GM19438 (cell line): ENCODE measurements at regions not wholly inside any gene's neighbourhood (a gene's known extent, or its start where the extent isn't known, plus 50 kb on each side); places are given as distances from the start of the nearest gene placed in this dataset.
A peak's percentile ranks its signal among the peaks of the same experiment; 100 is the strongest.
"Not testable (repeated sequence)": the region's sequence is repeated elsewhere in the genome, so short reads cannot be mapped to it uniquely, and the experiment has no call there.

Source experiments
- ATAC-seq: cut with Tn5 transposase; IDR thresholded peaks from one replicate; pipeline ENCODE4 v1.9.1; 2021; ENCODE audit warnings: low read depth; ENCODE audit not compliant: unreplicated experiment

DNA sequence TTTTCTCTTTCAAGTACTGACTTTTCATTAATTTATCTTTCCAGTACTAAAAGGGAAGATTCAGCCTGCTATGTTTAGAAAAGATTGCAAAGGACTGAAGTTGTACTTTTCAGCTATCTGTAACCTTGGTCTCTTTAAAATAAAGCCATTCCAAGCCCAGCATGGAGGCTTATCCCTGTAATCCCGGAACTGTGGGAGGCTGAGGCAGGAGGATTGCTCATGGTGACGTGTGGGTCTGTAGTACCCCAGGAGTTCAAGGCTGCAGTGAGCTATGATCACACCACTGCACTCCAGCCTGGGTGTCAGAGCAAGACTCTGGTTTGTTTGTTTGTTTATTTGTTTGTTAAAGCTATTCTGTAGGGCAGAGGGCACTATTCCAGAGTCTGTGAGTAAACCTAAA is 50.6 kb upstream of the TMEM170B start:
- no peak for ATAC-seq

DNA sequence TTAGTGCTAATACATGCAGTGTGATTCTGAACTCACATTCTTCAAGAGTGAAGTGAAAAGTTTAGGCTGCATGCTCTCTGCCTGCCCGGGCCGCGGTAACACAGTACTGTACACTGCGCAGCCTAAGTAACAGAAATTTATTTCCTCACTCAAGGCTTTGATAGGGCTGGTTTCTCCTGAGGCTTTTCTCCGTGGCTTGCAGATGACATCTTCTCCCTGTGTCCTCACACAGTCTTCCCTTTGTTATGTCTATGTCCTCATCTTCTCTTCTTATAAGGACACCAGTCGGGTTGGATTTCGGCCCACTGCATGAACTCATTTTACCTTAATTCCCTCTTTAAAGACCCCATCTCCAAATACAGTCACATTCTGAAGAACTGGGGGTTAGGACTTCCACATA is 51.1 kb upstream of the TMEM170B start:
- ATAC-seq = no peak

DNA sequence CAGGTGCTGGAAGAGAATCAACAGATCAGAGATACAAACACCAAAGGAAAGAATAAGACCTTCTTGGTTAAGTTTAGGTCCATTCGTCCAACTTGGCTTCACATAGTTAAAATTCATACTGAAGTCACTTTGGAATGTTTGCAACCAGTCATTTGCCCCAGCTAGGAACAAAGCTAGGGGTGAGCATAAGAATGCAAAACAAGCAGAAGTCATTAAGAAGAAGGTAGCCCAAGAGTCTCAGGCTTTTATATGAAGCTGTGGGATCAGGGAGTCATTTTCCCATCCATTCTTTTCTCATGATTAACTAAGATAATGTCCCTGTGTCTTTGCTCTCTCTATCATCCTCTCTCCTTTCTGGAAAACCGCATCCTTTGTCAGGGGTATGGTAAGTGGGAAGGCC is 51.5 kb upstream of the TMEM170B start:
- ATAC-seq = no peak

DNA sequence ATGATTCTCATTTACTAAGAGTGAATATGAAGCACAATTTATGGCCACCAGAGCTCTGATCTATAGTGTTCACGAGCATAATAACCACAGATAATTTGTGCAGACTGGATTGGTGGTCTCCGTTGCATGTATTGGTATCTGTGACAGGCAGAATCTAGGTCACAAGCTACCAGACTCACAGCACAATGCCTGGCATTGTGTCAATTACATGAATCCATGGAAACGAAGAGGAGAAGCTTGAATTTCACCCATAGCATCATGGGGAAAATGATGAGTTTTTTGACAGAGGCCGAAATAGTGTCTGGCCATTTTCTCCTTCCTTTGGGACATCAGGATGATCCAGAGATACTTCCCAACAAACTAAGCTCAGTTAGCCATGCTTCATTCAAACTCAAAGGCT is 52.3 kb upstream of the TMEM170B start:
- ATAC-seq = no peak

DNA sequence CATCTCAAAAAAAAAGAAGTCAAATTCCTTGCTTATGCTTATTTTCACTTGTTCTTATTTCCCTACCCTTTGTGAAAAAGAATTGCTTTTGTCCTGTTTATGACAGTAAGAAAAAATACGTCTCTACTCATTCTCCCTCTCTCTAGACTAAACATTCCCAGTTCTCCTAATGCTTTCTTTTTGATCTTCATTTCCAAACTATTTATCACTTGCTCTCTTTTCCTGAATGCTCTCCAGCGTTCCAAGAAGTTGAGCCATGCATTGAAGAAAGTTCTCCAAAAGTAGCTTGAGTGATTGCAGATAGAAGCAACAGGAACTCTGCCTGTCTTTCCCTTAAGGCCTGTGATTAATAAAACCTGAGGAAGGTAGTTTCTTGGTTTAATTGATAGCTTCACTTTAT is 53.1 kb upstream of the TMEM170B start:
- ATAC-seq = no peak

DNA sequence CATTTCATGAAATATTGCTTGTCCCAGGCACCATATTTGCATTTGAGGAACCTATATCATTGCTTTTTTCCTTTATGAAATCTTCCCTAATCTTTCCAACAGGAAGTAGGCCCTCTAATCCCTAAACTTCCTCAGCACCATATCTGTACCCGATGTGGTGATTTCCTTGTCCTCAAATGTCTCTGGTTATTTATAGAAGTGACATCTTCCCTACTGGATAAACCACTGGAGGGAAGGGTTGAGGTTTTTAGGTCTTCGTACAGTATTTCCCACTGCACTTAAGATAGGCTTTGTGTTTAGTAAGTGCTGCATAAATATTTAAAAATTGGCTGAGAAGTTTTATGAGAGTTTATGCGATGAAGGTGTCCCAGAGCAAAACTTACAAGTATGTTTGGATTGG is 54.9 kb upstream of the TMEM170B start:
- no peak for ATAC-seq

DNA sequence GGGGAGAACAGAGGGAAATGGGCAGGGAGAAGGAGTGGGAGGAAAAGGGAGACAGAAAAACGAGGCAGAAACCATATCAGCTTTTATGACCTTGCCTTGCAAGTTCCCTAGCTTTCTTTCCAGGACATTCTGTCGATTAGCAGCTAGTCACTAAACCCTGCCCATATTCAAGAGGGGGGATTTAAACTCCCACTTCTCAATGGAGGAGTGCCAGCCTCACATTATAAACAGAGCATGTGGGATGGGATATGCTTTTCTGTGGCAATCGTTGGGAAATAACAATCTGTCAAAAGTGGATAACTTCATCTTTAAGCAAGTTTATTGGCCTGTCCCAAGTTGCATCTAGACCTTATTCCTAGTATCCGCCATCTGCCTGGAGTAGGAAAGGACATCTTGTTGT is 57.0 kb upstream of the TMEM170B start:
- ATAC-seq = no peak

DNA sequence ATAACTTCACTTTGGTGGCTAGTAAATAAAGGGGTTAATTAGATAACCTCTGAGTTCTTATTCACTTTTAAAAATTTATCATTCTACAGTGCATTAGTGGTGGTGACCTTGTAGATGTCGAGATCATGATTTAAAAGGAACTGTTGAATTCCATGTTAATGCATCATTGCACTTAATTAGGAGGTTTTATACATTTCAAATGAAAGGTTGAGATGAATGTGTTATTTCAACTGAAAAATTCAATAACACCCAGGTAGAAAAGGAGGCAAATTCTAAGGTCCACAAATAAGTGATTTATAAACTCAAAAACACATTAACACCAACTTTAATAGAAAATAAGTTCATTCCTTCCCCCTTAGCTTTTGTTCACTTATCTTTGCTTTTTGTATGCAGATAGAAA is 58.3 kb upstream of the TMEM170B start:
- no peak for ATAC-seq

DNA sequence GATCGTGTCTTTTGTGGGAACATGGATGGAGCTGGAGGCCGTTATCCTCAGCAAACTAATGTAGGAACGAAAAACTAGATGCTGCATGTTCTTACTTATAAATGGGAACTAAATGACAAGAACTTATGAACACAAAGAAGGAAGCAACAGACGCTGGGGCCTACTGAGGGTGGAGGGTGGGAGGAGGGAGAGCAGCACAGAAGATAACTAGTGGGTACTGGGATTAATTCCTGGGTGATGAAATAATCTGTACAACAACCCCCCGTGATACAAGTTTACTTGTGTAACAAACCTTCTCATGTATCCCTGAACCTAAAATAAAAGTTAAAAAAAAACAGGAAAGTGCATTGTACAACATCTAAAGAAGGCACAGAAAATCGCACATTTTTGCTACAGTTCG is 59.0 kb upstream of the TMEM170B start:
- no peak for ATAC-seq

DNA sequence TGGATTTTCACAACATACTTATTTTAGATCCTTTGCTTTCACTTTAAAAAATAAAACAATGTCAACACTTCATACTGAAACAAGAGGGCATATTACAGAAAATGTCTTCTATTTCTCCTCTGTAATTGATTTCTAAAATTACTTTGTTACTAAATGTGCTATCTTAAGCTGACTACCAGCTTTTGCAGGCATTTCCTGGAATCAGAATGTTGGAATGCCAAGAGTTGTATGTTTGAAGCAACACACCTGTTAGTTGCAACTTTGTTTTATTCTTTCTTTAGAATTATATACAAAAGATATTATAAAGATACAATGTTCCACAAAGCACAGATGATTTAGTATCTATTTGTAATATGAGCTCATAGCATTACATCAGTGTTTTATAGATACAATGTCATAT is 62.5 kb upstream of the TMEM170B start:
- no peak for ATAC-seq

DNA sequence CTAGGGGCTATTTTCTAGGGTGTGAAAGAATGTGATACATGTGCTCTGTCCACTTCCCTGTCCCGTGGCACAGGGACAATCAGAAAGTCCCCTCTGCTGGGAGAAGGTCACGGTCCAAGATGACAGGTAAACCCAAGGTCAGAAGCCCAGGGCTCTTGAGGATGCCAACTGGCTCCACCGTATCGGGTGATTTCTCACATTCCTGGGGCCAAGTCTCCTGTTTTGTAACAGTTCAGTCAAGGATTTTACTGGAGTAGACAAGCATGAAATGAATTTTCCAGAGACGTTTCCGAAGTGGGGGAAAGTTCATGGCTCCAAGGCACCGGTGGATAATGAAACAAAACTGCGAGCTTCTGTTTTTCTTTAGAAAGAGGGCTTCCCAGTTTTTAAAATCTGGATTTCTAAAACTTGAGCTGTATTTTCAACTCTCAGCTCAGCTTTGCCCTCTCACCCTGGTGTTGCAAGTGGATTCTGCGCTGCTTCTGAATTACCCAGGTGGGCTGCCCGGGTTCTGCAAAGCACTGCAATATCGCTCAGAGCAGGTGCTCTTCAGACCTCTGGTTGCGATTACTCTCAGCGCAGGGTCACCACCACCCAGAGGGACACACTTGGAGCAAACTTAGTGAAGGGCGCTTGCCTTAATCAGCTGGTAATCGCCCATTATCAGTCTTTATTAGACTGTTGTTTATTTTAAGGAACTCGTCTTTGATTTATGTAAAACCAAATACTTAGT is 64.4 kb upstream of the TMEM170B start:
- ATAC-seq = no peak

DNA sequence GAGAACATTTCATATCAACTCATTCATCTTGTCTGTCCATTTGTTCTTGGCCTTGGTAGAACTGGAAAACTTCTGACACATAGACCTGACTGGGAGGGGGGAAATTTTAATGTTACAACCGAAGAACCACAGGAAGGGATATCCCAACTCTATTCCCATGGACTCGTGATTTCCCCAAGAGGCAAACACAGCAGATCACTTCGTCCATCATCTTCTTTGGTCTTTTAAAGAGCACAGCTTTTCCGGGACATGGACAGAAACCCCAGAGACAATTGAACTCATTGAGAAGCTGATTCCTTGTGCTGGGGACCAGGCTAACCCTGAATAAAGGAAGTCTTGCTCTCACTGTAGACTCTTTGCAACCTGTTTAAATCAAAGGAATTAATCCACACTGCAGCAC is 66.3 kb upstream of the TMEM170B start:
- ATAC-seq = no peak

DNA sequence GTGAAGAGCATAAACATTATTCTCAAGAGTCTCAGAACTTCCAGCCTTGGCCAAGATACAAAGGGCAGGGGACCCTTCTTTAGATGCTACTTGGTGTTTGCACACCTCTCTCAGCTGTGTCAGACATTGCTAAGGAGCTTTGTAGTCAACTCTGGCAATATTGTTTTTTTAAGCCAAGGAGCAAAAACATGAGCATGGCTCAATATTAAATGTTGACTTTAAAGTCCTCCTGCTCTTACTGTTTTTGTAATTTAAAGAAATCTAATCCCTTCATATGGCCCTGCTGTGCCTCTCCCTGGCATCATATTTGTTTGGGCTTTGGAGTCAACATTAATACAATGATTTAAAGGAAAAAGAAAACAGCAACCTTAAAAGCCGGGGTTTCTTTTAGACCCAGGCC is 67.9 kb upstream of the TMEM170B start:
- no peak for ATAC-seq

DNA sequence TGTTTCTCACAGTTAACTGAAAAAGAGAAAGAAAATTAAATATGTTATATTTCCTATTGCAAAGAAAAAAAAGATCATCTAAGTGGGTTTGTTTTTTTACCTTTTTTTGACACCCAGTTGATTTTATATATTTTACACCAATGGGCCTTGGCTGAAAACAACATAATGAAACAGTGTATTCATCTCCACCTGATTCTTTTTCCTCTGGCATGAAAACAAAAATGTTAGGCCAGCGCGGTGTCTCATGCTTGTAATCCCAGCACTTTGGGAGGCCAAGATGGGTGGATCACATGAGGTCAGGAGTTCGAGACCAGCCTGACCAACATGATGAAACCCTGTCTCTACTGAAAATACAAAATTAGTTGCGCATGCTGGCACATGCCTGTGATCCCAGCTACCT is 69.3 kb upstream of the TMEM170B start:
- ATAC-seq = not testable (repeated sequence)

DNA sequence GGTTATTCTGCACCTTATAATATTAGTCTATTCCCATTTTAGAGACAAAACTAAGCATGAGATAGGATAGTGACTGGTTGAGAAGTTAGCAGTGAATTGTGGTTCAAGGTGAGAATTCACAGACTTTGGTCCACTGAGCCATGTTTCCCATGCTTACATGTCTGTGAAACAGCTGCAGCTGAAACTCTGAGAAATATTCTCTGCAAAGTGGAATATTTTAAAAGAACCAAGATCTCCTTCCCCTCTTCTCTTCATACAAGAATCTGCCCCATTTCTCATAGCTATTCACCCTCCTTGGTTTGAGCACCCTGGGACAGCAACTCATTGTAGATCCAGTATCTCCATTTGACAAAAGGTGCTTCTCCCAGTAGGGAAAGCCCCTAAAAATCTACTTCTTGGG is 70.2 kb upstream of the TMEM170B start:
- no peak for ATAC-seq

DNA sequence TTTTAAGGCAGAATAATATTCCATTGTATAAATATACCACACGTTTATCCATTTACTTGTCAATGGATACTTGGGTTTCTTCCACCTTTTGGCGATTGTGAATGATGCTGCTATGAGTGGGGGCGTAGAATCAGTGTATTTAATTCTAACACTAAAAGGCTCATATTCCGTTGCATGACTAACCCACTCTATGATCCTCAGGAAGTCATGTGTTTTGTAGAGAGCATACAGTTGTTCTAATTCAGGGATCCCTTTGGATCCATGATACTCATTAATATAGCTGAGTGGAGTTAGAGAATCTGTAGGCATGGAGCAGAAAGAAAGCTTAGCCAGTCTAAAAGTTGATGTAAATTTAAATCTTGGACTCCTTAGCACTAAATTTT is 74.2 kb upstream of the TMEM170B start:
- ATAC-seq = no peak

DNA sequence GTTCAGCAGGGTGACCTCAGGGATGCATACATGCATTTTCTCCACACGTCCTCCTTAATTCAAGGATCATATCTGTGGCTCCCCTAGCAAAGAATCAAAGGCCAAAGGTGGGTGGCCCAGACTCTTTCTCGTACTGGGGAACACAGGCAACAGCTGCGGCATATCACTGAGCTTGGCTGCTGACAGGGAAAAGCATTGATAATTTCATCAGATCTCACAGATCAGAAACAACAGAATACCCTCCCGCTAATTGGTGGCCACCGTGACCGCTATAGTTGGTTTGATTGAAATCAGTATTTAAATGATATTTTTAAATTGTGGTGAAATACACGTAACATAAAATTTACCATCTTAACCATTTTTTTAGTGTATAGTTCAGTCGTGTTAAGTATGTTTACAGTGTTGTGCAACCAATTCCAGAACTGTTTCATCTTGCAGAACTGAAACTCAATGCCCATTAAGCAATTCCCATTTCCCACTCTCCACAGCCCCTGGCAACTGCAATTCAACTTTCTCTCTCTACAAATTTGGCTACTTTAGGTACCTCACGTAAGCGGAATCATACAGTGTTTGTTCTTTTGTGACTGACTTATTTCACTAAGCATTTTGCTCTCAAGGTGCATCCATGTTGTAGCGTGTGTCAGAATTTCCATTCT is 74.7 kb upstream of the TMEM170B start:
- no peak for ATAC-seq

DNA sequence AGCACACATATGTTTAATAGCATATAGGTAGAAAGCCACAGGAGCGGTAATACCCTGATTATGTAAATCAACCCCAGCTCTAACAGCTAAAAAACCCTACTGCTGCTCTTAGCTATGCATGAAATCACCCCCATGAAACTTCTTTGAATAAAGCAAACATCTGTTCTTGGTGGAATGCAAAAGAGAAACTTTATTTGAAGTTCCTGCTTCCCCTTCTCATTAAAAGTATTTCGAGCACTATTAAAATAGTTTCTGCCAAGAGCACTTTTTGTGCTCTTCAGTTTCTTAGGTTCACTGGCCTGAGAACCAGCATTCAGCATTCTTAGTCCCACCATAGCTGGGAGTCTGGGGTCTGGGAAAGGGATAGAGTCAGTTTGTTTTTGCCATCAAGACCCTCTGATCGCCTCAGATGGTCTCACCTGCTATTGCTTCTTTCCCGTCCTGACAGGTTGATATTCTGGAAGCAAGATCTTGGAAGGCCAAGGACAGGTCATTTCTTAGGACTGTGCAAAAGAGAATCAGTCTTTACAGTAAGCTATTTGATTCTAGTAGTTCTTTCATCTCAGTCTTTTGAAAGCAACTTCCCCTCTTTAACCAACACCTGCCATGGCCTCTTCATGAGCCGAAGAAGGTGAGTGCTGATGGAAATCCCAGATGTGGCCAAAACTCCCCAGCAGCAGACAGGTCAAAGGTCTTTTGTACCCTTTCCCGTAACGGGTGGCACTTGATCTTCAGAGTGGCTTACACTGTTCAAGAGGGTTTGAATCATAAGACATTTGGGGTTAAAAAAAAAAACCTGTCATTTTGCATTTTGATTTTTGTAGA is 76.5 kb upstream of the TMEM170B start:
- peak; percentile 50 for ATAC-seq

DNA sequence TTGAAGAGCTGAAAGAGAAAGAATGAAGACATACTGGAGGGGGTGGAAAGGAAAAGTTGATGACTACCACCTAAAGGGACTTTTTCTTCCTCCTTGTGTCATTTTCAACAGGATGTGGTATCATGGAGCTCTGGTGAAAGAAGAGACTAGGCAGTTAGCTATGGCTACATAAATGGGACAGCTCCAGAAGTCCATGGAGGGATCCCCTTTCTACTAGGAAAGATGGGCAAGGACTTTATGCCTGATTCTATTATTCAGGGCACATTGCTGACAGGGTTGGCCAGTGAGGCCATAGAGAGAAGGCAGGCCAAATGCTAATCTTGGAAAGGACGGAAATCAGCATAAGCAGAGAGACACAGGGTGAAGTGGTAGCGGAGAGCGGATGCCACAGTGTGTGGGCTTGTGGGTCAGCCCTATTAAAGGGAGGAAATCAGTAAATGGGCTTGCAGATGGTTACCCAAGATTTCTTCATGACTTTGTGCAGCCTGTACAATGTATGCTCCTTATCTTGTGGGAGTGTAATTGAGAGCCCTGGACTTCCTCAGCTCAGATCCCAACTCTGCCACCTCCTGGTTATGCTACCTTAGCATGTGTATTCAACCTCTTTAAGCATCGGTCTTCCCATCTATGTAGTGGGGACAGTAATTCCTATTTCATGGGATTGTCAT is 77.4 kb upstream of the TMEM170B start:
- ATAC-seq = peak; percentile 44

DNA sequence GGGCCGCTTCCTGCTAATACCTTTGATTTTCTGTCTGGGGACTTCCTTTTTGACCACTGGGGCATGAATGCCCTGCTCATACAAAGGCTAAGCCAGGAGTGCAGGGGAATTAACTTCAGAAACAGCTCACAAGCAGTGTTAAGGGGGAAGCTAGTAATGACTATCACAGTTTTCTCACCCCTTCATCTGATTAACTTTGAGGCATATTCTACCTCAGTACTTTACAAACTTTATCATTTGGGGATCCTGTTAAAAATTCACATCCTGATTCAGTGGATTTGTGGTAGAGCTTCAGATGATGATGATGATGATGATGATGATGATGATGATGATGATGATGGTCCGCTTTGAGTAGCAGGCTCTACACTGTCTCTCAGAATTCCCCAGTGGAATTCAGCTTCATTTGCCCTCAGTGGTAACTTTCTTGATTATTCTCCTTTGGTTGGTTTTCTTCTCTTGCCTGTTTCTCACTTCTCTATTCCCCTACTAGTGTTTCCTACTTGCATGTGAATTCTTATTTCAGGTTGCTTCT is 78.4 kb upstream of the TMEM170B start:
- peak; percentile 47 for ATAC-seq

DNA sequence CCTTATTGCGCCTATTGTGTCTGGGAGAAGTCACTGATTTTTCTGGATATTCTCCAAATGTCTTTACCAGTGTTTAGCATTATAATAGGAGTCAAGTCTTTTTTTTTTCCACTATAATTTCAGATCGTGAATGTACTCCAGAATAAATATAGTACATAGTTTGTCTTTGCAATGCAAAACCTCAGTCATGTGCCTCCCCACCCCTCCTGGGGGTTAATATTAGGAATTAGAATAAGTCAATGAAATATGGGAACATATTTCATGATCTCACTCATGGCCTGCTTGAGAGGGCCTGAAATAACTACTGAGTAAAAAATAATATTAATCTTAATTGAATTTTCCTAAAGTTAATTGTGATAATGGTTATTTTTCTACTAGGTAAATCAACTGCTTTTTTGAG is 79.0 kb upstream of the TMEM170B start:
- ATAC-seq = no peak
